B cell (primary cell): ENCODE measurements at regions not wholly inside any gene's neighbourhood (a gene's known extent, or its start where the extent isn't known, plus 50 kb on each side); places are given as distances from the start of the nearest gene placed in this dataset.

Experiments used
- ATAC-seq: fragments of 200-7000 bp; cut with Tn5 transposase; one replicate; pipeline ENCODE4 v1.10.0; 2021; ENCODE audit warnings: low read depth, mild to moderate bottlenecking, moderate number of reproducible peaks, moderate library complexity
- CTCF ChIA-PET: fragments of 350-600 bp; sonication (Branson Sonifier 250); formaldehyde crosslinking; loops from one replicate; lab custom pipeline; 2021; ENCODE audit warnings: antibody characterized with exemption, inconsistent platforms; lab: Charles Lee
- POLR2A ChIA-PET: fragments of 350-600 bp; sonication (Branson Sonifier 250); formaldehyde crosslinking; loops from one replicate; lab custom pipeline; 2021; ENCODE audit warnings: antibody characterized with exemption; lab: Charles Lee
- DNase-seq: peaks from one replicate; pipeline ENCODE4 v3.0.0; 2013
- H2AFZ ChIP-seq: 2 replicates; pipeline ENCODE4 v1.6.1; 2012; ENCODE audit warnings: mild to moderate bottlenecking, low read depth, low read length; ENCODE audit not compliant: insufficient read depth, poor library complexity, severe bottlenecking
- H3K27ac ChIP-seq, 2 donors: 1 replicate in 1 of 2; 2 replicates in 1 of 2; pipeline ENCODE4 v1.5.1; 2012 to 2013; ENCODE audit warnings: low read length in 2 of 2, mild to moderate bottlenecking in 2 of 2, moderate library complexity in 1 of 2
- H3K27me3 ChIP-seq, 4 experiments: fragments of 200-600 bp in 1 of 4; sonication (generic) in 1 of 4; replicated peaks in 1 of 4; 1 replicate in 2 of 4; 2 replicates in 2 of 4; pipeline versions ENCODE4 v1.6.1 to v1.7.0; 2013 to 2016; ENCODE audit warnings: low read length in 3 of 4, mild to moderate bottlenecking in 2 of 4, mixed read lengths in 1 of 4, moderate library complexity in 1 of 4; ENCODE audit not compliant: insufficient read depth in 4 of 4, control insufficient read depth in 3 of 4; ENCODE audit errors: control extremely low read depth in 1 of 4
- H3K36me3 ChIP-seq, 2 experiments: replicated peaks in 1 of 2; 1 replicate in 1 of 2; 2 replicates in 1 of 2; pipeline versions ENCODE4 v1.6.1 to v1.7.1; 2013; ENCODE audit warnings: low read length in 1 of 2; ENCODE audit not compliant: insufficient read depth in 2 of 2, control insufficient read depth in 1 of 2; ENCODE audit errors: control extremely low read depth in 1 of 2, extremely low read depth in 1 of 2
- H3K4me1 ChIP-seq, 2 donors: fragments of 200-600 bp in 1 of 2; sonication (generic) in 1 of 2; 1 replicate in 1 of 2; 2 replicates in 1 of 2; pipeline versions ENCODE4 v1.5.1 to v1.6.1; 2013 to 2017; ENCODE audit warnings: low read length in 2 of 2; ENCODE audit not compliant: control insufficient read depth in 2 of 2, insufficient read depth in 2 of 2
- H3K4me2 ChIP-seq: replicated peaks from 2 replicates; pipeline ENCODE3; 2012; ENCODE audit warnings: mild to moderate bottlenecking, low read depth, low read length; ENCODE audit not compliant: poor library complexity, severe bottlenecking
- H3K4me3 ChIP-seq, 5 experiments: fragments of 200-600 bp in 1 of 5; sonication (generic) in 1 of 5; 1 replicate in 3 of 5; 2 replicates in 2 of 5; pipeline versions ENCODE4 v1.5.1 to v1.7.0; 2011 to 2016; ENCODE audit warnings: low read length in 4 of 5, mild to moderate bottlenecking in 4 of 5, low read depth in 2 of 5, control low read depth in 1 of 5, moderate library complexity in 1 of 5; ENCODE audit not compliant: insufficient read depth in 1 of 5; ENCODE audit errors: control extremely low read depth in 1 of 5, extremely low read depth in 1 of 5
- H3K79me2 ChIP-seq: fragments of 200-600 bp; sonication (generic); one replicate; pipeline ENCODE4 v1.6.0; 2016; ENCODE audit warnings: low read length; ENCODE audit not compliant: control insufficient read depth, insufficient read depth
- H3K9ac ChIP-seq: fragments of 200-600 bp; sonication (generic); 2 replicates; pipeline ENCODE4 v1.6.1; 2017; ENCODE audit warnings: mild to moderate bottlenecking, low read length, moderate library complexity
- H3K9me3 ChIP-seq, 3 donors: one replicate each; pipeline versions ENCODE4 v1.6.1 to v1.7.1; 2013; ENCODE audit warnings: low read length in 2 of 3; ENCODE audit not compliant: control insufficient read depth in 2 of 3, insufficient read depth in 1 of 3; ENCODE audit errors: control extremely low read depth in 1 of 3
- H4K20me1 ChIP-seq: 2 replicates; pipeline ENCODE4 v1.6.0; 2012; ENCODE audit warnings: mild to moderate bottlenecking, low read length; ENCODE audit not compliant: insufficient read depth, control insufficient read depth, poor library complexity, severe bottlenecking
- H3K27ac Mint-ChIP-seq: one replicate; pipeline ENCODE4 v1.8.0; 2021; ENCODE audit warnings: mixed read lengths
- H3K27me3 Mint-ChIP-seq: one replicate; pipeline ENCODE4 v1.8.0; 2021; ENCODE audit warnings: mixed read lengths
- H3K4me1 Mint-ChIP-seq: one replicate; pipeline ENCODE4 v1.8.0; 2021; ENCODE audit warnings: mixed read lengths
- H3K4me3 Mint-ChIP-seq: one replicate; pipeline ENCODE4 v1.8.0; 2021; ENCODE audit warnings: mixed read lengths
- H3K9me3 Mint-ChIP-seq: one replicate; pipeline ENCODE4 v1.8.0; 2022; ENCODE audit warnings: mixed read lengths; ENCODE audit not compliant: insufficient read depth
- CTCF ChIP-seq: fragments of 200-600 bp; IDR thresholded peaks from one replicate; pipeline ENCODE4 v1.8.0; 2022; ENCODE audit warnings: antibody characterized with exemption, mild to moderate bottlenecking
- EZH2 ChIP-seq: IDR thresholded peaks from 2 replicates; pipeline ENCODE4 v1.6.1; 2012; ENCODE audit warnings: borderline replicate concordance, low read depth, mild to moderate bottlenecking, moderate library complexity, low read length; ENCODE audit not compliant: insufficient read depth, poor library complexity, severe bottlenecking
- WGBS: methylation state at CpG from one replicate; pipeline ENCODE4 v1.1.5; 2013; ENCODE audit warnings: missing lambda C conversion rate; ENCODE audit not compliant: insufficient coverage; 5-methylcytosine and 5-hydroxymethylcytosine counted together
- intact Hi-C: fragments of 100-400 bp; cut with micrococcal nuclease; formaldehyde crosslinking; loops from one replicate; pipeline ENCODE4 v1.10.0; 2022

GRCh38 chr6:139625081-139625939 is 250.9 kb upstream of the CITED2 start:
- no peaks in the 10 kb centered on the region for H3K9me3 ChIP-seq
- no peak overlapping the region for H3K4me3 Mint-ChIP-seq
- H3K27me3 Mint-ChIP-seq = no peaks in the 10 kb centered on the region
- ChIA-PET CTCF (no interaction called here), POLR2A (no interaction called here)
- H3K27ac Mint-ChIP-seq = no peak overlapping the region
- H3K27me3 ChIP-seq = no peaks in the 10 kb centered on the region
- H3K79me2 ChIP-seq = no peaks in the 10 kb centered on the region
- H3K9ac ChIP-seq = no peak overlapping the region
- H3K36me3 ChIP-seq = no peaks in the 10 kb centered on the region
- WGBS = 62% methylated on average over 4 of the region's 6 CpGs
- DNase-seq = no peak
- TF ChIP-seq EZH2 = no peak
- TF ChIP-seq CTCF = no peak
- H3K9me3 Mint-ChIP-seq = no peaks in the 10 kb centered on the region
- no peaks in the 10 kb centered on the region for H3K4me1 ChIP-seq
- intact Hi-C loops = no loop called here
- H3K27ac ChIP-seq = no peak overlapping the region
- no peak overlapping the region for H3K4me3 ChIP-seq
- H4K20me1 ChIP-seq = no peaks in the 10 kb centered on the region
- H3K4me1 Mint-ChIP-seq = no peaks in the 10 kb centered on the region
- H3K4me2 ChIP-seq = no peak overlapping the region
- no peak overlapping the region for H2AFZ ChIP-seq
- ATAC-seq = no peak

GRCh38 chr6:139623372-139623771 is 248.9 kb upstream of the CITED2 start:
- no peaks in the 10 kb centered on the region for H3K9me3 ChIP-seq
- no peak overlapping the region for H3K4me3 Mint-ChIP-seq
- intact Hi-C loops = no loop called here
- no peaks in the 10 kb centered on the region for H3K9me3 Mint-ChIP-seq
- no peaks in the 10 kb centered on the region for H4K20me1 ChIP-seq
- no peak overlapping the region for H3K4me2 ChIP-seq
- ChIA-PET CTCF (no interaction called here), POLR2A (no interaction called here)
- no peak overlapping the region for H3K27ac ChIP-seq
- no peak overlapping the region for H2AFZ ChIP-seq
- no peaks in the 10 kb centered on the region for H3K36me3 ChIP-seq
- 100% methylated on average over 3 of the region's 4 CpGs for WGBS
- no peak overlapping the region for H3K9ac ChIP-seq
- H3K4me3 ChIP-seq = no peak overlapping the region
- no peak overlapping the region for H3K27ac Mint-ChIP-seq
- H3K27me3 ChIP-seq = no peaks in the 10 kb centered on the region
- no peaks in the 10 kb centered on the region for H3K79me2 ChIP-seq
- TF ChIP-seq CTCF = no peak
- TF ChIP-seq EZH2 = no peak
- DNase-seq = no peak
- H3K27me3 Mint-ChIP-seq = no peaks in the 10 kb centered on the region
- no peaks in the 10 kb centered on the region for H3K4me1 Mint-ChIP-seq
- no peaks in the 10 kb centered on the region for H3K4me1 ChIP-seq
- no peak for ATAC-seq
